OCI-LY1 (cell line): ENCODE measurements at regions not wholly inside any gene's neighbourhood (a gene's known extent, or its start where the extent isn't known, plus 50 kb on each side); places are given as distances from the start of the nearest gene placed in this dataset.

Experiments used
- EZH2 ChIP-seq: fragments of 200-600 bp; sonication (generic), shearing (Covaris generic); IDR thresholded peaks from 2 replicates; pipeline ENCODE4 v1.8.0; 2017; ENCODE audit warnings: borderline replicate concordance, mixed run types, mild to moderate bottlenecking, antibody characterized with exemption, low read length, moderate library complexity, mixed read lengths
- TF ChIP-seq, protein P1 (sequence below): fragments of 200-600 bp; sonication (generic), shearing (Covaris generic); IDR thresholded peaks from 2 replicates; pipeline ENCODE4 v1.5.1; 2017; ENCODE audit warnings: mild to moderate bottlenecking, antibody characterized with exemption, low read length, moderate library complexity, mixed read lengths

DNA sequence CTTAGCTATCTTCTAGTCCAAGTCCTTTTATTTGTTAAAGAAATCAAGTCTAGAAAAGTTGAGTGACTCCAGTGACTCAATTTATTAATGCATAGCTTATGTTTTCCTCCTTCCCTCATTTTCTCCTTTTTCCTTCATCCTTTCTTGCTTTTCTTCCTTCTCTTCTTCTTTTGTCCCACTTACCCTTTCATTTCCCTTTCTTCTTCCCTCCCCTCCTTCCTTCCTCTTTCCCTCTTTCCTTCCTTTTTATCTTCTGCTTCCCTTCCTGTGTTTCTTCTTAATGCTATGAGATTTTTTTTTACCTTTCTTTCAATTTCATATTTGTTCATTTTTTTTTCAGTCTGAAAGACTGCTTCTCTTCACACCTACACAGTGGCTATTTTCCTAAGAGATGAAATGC is 555.5 kb downstream of the PIK3C3 start:
- TF ChIP-seq, protein P1, sequence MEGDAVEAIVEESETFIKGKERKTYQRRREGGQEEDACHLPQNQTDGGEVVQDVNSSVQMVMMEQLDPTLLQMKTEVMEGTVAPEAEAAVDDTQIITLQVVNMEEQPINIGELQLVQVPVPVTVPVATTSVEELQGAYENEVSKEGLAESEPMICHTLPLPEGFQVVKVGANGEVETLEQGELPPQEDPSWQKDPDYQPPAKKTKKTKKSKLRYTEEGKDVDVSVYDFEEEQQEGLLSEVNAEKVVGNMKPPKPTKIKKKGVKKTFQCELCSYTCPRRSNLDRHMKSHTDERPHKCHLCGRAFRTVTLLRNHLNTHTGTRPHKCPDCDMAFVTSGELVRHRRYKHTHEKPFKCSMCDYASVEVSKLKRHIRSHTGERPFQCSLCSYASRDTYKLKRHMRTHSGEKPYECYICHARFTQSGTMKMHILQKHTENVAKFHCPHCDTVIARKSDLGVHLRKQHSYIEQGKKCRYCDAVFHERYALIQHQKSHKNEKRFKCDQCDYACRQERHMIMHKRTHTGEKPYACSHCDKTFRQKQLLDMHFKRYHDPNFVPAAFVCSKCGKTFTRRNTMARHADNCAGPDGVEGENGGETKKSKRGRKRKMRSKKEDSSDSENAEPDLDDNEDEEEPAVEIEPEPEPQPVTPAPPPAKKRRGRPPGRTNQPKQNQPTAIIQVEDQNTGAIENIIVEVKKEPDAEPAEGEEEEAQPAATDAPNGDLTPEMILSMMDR = no peak
- no peak for TF ChIP-seq EZH2
